HG03103 (cell line): ENCODE measurements at regions not wholly inside any gene's neighbourhood (a gene's known extent, or its start where the extent isn't known, plus 50 kb on each side); places are given as distances from the start of the nearest gene placed in this dataset.
A peak's percentile ranks its signal among the peaks of the same experiment; 100 is the strongest.
"Not testable (repeated sequence)": the region's sequence is repeated elsewhere in the genome, so short reads cannot be mapped to it uniquely, and the experiment has no call there.

Source experiments
- ATAC-seq: cut with Tn5 transposase; IDR thresholded peaks from one replicate; pipeline ENCODE4 v1.9.1; 2021; ENCODE audit warnings: low read depth; ENCODE audit not compliant: unreplicated experiment

DNA sequence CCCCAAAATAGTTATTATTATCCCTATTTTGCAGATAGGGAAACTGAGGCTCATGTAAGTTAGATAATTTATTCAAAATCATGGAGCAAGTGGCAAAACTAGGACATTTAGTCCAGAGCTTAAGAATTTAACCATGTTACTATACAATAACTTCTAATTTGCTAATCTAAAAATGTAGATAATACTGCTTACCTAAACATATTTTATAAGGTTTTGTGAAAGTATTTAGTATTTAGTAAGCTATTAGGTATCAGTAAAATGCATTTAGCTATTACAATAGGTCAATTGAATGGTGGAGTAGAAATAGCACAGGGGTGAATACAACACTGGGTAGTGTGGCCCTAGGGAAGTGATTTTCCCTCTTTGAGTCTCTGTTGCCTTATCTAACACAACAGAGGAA lies 648.3 kb downstream of the KIF4B start:
- ATAC-seq, result no peak

DNA sequence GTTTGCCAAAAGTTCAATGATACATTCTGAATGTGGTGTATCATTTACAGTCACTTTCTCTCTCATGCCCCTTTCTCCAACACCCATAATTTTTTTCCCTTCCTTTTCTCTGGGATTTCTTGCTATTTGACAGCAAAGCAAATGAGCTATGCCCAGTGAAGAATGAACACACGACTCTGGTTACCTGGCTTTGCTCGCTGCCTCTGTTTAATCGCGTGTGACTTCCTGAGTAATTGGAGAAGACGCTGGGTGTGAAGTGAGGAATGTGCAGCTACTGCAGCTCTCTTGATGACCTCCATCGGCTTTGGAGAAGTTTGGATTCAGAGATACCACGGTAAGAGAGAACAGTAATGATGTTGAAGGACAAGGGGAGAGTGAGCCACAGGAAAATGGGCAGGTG lies 651.8 kb downstream of the KIF4B start:
- no peak for ATAC-seq

DNA sequence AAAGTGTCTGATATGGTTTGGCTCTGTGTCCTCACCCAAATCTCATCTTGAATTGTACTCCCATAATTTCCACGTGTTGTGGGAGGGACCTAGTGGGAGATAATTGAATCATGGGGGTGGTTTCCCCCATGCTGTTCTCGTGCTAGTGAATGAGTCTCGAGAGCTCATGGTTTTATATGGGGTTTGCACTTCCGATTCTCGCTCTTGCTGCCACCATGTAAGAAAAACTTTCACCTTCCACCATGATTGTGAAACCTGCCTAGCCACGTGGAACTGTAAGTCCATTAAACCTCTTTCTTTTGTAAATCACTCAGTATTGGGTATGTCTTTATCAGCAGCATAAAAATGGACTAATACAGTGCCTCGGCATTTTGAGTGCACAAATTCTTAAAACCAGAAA lies 655.0 kb upstream of the SGCD start:
- ATAC-seq, result not testable (repeated sequence)

DNA sequence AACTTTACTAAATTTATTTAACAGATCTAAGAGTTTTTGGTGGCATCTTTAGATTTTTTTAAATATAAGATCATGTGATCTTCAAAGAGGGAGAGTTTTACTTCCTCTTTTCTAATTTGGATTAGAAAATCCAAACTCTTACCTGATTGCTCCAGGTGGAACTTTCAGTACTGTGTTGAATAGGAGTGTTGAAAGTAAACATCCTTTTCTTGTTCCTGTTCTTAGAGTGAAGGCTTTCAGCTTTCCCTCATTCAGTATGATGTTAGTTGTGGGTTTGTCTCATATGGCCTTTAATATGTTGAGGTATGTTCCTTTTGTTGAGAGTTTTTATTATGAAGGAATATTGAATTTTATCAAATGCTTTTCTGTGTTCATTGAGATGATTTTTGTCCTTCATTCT lies 650.0 kb upstream of the SGCD start:
- ATAC-seq, result peak; percentile 84

DNA sequence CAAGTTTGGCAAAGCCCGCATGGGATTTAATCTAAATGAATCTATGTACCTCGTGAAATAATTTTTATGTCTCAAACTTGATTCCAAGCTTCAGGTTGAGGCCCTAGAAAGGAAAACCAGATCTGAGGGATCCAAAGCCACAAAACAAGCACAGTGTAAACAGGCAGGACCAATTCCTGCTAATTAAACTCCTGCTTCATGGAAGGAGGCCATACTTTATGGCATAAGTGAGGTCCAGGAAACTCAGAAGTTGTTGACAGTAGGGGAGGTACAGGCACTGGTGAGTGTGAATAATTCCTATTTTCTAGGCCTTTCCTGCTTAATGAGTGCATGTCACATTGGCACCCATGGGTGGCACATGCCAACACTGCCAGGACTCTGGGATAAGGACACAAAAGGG lies 648.6 kb upstream of the SGCD start:
- no peak for ATAC-seq

DNA sequence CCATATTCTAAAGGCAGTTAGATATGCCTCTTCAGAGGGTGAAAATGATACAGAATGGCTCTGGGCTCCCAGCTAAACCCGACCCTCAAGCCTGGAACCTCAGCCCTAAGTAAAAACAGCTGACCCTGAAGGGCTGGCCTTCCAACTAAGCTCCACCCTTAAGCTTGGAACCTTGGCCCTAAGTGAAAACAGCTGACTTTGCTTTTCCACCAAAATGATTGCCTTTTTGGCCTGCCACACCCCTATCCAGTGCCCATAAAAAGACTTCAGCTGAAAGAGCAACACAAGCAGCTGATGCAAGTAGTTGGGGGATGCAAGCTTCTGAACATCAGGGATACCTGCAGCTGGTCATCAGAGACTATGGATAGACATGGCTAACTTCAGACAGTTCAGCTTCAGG lies 647.4 kb upstream of the SGCD start:
- no peak for ATAC-seq

DNA sequence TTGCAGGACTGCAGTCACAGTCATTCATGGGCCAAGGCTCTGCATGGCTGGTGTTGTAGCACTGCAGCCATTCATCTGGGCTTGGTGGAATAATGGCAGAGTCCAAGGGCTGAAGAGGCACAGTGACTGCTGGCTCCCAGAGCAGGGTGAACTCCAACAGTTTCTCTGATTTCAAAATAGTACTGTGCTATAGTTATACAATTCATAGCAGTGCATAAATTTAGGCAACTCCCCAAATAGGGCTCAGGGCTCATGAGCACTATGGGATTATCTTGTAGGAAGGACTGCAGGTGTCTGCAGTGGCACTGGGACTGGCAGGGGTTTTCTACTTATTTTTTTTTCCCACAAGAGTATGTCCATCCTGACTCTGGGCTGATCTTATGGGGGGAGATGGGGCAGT lies 642.5 kb upstream of the SGCD start:
- no peak for ATAC-seq

DNA sequence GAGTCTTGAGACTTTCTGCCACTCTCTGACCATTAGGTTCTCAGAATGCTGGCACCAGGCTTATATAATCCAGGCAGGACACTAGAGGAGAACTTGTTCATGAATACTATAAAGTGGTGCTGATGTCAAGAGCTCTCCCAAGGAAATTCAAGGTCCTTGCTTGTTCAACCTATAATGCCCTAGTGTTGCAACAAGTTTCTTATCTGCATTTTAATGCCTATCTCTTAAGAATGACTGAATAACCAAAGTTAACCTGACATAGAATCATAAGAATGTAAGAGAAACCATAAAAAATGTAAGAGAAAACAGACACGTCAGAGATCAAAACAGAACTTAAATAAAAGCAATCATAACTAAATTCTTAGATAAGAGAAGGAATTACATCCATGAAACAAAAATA lies 640.8 kb upstream of the SGCD start:
- ATAC-seq, result no peak

DNA sequence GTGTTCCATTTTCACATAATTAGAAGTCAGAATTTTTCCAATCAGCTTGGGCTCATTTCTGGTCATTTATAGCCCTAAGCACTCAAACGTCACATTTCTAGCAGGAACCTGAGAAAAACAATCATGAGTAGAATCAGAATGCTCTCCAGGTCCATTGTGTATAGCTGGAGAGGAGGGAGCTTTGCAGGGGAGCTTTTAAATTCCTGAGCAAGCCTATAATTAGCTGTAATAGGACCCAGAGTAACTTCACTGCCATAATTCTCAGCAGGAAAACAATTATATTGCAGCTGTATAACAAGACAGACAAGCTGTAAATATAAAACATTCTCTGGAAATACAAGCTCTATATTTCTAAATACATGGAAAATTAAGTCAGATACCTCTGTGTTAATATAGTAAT lies 637.6 kb upstream of the SGCD start:
- ATAC-seq, result no peak

DNA sequence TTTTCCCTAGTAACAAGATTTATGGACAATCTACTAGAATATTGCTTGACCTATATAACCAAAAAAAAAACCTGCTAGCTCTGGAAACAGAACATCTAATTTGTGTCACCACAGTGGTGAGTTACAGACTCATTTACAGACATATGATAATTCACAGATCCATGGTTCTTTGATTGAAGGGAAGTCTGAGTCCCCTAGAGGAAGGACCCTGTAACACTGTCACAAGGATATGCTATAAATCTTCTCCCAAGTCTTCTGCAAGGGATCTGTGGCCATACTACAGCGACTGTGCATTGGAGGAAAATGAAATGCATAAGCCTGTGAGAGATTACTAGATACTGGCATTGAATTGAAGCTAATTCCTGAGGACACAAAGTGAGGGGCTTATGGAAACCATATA lies 630.6 kb upstream of the SGCD start:
- ATAC-seq, result no peak

DNA sequence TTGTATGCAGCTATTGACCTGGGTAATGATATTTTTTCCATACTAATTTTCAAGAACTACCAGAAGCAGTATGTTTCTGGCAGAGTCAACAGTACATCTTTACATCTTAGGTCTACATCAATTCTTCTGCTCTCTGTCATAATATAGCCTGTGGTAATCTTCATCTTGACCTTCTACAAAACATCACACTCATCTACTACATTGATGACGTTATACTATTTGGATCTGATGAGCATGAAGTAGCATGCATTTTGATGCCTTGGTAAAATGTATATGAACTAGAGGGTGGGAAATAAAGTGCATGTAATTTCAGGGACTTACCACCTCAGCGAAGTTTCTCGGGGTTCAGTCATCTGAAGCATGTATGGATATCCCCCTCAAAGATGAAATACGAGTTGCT lies 629.7 kb upstream of the SGCD start:
- ATAC-seq, result no peak

DNA sequence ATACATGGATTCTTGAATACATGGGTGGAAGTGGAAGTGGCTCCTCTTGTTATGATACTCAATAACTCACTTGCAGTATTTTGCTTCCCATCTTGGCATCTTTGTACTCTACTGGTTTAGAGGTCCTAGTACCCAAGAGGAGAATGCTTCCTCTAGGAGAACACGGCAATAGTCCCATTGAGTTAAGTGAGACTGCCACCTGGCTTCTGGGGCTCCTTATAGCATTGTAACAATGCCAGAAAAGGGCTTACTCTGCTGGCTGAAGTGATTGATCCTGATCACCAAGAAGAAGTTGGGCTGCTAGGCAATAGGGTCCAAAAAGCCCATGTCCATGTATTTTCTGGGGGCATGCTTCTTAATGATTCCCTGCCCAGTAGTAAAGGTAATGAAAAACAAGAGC lies 627.6 kb upstream of the SGCD start:
- no peak for ATAC-seq

DNA sequence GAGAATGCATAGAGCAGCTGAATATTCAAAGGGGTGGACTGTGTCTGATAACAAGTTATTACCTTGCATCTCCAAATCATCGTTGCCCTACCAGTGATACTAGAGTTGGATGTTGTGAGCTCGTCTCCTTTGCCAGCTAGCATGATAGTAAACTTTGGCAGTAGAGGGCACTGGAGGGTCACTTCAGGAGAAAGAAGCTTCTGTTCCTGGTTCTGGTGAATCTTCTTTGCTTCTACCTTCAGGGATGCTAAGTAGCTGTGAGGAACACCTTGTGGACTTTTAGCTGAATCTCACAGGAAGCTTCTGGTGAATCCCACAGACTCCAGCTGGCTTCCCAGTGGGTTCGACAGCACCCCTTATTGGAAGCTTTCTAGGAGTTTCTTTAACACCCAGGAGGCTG lies 626.6 kb upstream of the SGCD start:
- ATAC-seq, result no peak

DNA sequence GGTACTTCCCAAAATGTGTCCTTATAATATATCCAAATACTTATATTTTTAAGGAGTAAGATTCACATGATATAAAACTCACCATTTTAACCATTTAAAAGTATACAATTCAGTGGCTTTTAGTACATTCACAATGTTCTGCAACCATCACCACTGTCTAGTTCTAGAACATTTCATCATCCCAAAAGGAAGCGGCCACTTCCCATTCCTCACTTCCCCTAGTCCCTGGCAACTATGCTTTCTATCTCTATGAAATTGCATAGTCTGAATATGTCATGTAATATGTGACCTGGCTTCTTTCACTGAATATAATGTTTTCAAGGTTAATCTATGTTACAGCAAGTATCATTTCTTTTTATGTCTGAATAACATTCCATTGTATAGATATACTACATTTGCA lies 615.1 kb upstream of the SGCD start:
- ATAC-seq, result no peak

DNA sequence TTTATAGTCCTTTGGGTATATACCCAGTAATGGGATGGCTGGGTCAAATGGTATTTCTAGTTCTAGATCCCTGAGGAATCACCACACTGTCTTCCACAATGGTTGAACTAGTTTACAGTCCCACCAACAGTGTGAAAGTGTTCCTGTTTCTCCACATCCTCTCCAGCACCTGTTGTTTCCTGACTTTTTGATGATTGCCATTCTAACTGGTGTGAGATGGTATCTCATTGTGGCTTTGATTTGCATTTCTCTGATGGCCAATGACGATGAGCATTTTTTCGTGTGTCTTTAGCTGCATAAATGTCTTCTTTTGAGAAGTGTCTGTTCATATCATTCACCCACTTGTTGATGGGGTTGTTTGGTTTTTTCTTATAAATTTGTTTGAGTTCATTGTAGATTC lies 612.5 kb upstream of the SGCD start:
- ATAC-seq, result not testable (repeated sequence)

DNA sequence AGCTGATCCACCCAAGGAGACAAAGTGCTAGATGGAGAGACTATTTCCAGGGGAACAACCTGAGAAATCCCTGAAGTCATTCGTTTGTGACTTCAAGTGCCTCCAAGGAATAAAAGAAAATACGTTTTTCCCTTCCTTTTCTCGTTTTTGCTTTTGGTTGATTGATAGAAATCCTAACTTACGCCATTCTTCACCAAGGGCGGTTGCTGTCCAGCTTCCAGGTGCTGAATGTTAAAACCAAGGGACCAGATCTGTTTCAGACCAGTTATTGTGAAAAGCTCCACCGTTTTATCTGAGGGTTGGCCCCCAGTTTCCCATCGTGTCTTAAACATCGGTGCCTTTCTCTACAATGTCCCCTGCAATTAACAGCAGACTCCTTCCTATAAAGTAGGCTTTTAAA lies 600.7 kb upstream of the SGCD start:
- no peak for ATAC-seq

DNA sequence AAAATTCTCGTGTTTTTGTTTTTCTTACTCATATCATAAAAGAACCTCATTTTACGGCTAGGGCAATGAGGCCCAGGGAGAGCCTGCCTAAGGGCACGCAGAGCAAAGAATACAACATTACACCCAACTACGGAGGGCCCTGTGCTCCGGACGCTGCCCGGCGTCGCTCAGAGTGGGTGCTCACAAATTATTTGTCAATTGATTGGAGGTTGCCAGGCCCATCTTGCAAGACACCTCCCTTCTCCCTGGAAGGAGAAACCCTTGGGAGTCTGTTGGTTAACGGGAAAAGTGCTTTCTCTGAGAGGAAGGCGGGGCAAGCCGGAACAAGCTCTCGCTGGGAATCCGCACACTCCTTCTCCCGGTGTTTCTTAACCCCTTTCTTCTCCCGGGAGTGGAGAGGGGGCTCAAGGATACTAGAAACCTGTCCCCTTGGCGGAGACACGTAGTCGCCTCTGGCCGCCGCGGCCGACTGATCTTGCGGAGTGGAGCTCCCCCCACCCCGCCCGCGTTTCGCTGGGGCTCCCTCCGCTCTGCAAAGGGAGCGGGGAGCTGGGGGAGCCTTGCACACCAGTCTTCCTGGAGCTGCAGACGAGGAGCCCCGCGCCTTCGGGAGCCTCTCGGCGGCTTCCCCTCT lies 599.3 kb upstream of the SGCD start:
- ATAC-seq, result no peak

DNA sequence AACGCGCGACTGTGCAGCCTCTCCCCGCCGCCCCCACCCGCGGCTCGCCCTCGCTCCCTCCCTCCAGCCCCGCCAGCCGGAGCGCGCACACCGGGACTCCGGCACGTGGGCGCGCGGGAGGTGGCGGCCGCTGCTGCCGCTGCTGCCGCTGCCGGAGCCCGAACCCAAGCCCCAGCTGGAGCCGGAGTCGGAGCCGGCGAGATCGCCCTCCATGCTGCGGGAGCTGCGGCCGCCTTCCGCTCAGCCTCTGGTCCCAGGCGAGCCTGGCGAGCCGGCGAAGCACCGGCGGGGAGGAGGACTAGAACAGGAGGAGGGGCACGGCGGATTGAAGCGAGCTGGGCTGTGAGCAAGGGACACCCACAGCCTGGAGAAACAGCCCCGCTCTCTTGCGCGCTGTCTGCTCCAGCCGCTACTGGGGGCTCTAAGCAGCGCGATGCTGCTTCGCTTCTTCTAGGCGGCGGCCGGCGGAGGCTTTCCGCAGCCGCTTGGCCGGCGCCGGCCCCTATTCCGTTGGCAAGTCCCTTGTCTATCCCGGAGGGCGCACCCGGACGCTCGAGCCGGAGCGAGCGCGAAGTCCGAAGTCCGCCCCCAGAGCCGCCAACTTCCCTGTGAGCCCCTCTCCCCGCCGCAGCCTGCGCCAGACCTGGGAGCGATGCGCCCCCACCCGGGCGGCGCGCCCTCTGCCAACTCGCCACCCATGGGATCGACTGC lies 598.7 kb upstream of the SGCD start:
- no peak for ATAC-seq

DNA sequence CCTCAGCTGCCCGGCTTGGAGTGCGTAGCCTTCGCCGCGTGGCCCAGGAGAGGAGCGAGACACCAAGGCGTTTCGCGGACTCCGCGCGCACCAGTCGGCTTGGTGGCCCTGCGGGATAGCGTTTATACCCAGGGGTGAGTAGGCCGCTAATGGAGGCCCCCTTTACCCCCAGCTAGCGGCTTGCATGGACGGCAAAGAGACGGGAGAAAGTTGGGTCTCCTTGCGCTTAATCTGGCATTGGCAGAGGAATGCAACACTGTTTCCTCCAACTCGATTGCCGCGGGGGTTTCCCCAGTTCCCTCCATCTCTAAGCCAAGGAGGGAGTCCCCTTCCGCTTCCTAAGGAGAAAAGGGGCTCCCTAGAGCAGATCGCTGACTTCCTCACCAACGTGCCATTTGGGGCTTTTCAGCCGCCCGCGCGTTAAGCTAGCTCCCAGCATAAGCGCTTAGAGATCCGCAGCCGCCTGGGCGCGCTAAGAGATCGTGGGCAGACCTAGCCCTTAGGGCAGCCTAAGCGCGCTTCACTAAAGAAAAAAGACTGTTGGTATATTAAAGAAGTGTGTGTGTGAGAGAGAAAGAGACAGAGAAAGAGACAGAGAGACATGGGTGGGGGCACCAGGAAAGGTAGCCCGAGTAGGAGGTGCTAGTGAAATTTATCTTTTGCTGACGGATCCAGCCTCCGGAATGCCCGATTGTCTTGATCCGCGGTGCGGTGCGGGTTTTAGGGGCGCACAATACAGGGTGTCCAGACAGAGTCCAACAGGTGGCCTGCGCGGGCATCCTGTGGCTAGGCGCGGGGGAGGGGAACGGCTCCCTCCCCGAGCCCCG lies 597.9 kb upstream of the SGCD start:
- no peak for ATAC-seq

DNA sequence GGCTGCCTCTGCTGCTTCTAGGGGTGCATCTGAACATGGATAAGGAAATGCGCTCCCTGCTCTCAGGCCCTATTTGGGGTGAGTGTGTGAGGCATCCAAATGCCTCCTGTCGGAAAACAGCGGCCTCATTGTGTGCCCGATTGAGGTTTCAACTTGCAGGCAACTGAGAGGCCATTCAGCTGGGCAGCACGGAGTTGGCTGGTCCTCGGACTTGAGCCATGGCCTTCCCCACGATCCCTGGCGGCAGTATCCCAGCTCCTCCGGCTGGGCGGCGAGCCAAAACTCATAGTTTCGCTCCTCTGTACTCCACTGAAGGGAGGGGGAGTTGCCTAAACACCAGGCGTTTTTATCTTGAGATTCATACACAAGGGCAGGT lies 597.3 kb upstream of the SGCD start:
- no peak for ATAC-seq

DNA sequence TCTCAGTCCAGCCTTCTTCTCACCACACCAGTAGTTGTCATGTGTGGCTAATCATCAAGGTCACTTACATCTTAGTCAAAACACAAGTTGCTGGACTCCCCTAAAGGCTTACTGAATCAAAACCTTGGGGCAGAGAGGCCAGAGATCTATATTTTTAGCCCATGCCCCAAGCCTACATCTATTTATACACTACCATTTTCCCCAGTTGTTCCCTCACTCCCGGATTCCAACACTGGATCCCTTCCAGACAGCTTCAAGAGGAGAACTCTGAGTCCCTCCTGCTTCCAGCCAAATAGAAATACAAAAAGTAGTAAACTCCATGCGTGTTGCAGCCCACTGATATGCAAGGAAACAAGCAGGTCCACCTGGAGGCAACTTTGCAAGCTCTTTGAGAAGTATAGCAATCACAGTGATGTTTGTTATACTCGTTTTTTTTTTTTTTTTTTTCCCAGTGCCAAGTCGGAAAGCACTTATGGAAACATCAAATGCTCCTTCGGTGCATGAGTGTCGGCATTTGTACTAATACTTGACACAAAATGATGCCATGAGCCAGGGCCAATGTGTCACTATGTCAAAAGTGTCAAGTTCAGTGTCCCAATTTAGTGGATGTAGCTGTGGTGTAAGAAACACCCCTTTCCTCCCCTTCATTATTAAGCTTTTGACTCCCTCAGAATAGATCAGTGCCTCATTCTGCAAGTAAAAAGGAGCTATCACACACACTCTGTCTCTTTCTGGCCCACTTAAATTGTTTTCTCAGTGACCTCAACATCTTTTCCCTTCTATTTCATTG lies 594.2 kb upstream of the SGCD start:
- ATAC-seq, result no peak
